Heart left ventricle (tissue), 13 donors: ENCODE measurements at regions not wholly inside any gene's neighbourhood (a gene's known extent, or its start where the extent isn't known, plus 50 kb on each side); places are given as distances from the start of the nearest gene placed in this dataset.

Experiments used
- POLR2A ChIP-seq, 2 donors: fragments of 450-650 bp; IDR thresholded peaks; one replicate each; pipeline ENCODE4 v1.6.1; 2017; ENCODE audit warnings: antibody characterized with exemption in 2 of 2, mild to moderate bottlenecking in 2 of 2, moderate library complexity in 2 of 2
- TF ChIP-seq, protein P1 (sequence below), 12 donors: fragments of 200-600 bp; sonication (generic) in 4 of 12; IDR thresholded peaks; one replicate each; pipeline versions ENCODE4 v1.5.0 to v1.8.0; 2018 to 2022; ENCODE audit warnings: antibody characterized with exemption in 12 of 12, mild to moderate bottlenecking in 5 of 12
- donor health status: ischemic (EF 13 %, LVEDD 7.1; RV severe dilation, severe dysfunction).
- donor health status: DM: no; HTN: yes; CAD: no.
- donor health status: DM: no; HTN: no; CAD: no.
- donor health status: ischemic (EF 25% LVEDD 6.9; RV normal size, moderate dysfunction).
- donor health status: ischemic (EF 25% LVEDD 5.7; RV mildly dilated, moderate dysfunction).
- donor health status: ischemic (EF 35%, LVEDD 5.7; RV mildly dilated, moderate dysfunction).
- donor health status: nonischemic (EF 11% LVEDD 7.7; RV severe dilation, severe dysfunction).
- donor health status: DM: yes; HTN: yes; CAD: no.
- donor health status: PGD.
- donor health status: ischemic (EF 29% LVEDD 5.4; RV normal size, mild dysfunction).
- donor health status: nonischemic (EF 23%, LVEDD 6.1; RV moderate dilation, normal function).

DNA sequence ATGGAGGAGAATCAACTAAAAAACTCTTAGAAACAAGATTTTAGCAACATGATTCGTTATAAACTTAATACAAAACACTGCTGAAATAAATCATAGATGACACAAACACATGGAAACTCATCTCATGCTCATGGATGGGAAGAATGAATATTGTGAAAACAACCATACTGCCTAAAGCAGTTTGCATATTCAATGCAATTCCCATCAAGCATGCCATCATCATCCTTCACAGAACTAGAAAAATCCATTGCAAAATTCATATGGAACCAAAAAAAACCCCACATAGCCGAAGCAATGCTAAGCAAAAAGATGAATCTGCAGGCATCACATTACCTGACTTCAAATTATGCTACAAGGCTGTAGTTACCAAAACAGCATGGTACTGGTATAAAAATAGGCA lies 1015.8 kb upstream of the GRIA3 start:
- TF ChIP-seq, protein P1, sequence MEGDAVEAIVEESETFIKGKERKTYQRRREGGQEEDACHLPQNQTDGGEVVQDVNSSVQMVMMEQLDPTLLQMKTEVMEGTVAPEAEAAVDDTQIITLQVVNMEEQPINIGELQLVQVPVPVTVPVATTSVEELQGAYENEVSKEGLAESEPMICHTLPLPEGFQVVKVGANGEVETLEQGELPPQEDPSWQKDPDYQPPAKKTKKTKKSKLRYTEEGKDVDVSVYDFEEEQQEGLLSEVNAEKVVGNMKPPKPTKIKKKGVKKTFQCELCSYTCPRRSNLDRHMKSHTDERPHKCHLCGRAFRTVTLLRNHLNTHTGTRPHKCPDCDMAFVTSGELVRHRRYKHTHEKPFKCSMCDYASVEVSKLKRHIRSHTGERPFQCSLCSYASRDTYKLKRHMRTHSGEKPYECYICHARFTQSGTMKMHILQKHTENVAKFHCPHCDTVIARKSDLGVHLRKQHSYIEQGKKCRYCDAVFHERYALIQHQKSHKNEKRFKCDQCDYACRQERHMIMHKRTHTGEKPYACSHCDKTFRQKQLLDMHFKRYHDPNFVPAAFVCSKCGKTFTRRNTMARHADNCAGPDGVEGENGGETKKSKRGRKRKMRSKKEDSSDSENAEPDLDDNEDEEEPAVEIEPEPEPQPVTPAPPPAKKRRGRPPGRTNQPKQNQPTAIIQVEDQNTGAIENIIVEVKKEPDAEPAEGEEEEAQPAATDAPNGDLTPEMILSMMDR (IDR thresholded peaks at IDR 0.05): no peak
- TF ChIP-seq POLR2A (IDR thresholded peaks at IDR 0.05): no peak
